ENCODE measurements at regions not wholly inside any gene's neighbourhood (a gene's known extent, or its start where the extent isn't known, plus 50 kb on each side); places are given as distances from the start of the nearest gene placed in this dataset.

DNA sequence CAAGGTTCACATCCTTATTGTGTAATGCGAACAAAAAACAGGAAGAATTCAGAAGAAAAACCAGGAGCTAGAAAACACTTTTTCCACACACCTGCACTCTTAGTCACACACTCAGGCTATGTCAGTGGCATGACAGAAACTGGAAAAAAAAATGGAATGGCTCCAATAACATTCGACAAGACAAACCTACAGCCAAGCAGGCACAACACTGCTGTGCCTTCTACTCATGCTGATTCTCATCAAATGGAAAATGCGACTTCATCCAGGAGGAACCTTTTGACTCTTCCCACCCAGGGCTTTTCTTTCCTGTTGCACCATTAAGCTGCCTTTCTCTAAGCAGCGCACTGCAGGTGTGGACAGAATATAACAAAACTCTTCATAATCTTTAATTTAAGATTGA, 163.2 kb upstream of the BTBD3 start:
- Histone ChIP-seq H2AK5ac (ENCODE audit: low read depth, low read length) (no peak overlapping the region), H4K91ac (replicated peaks; ENCODE audit: insufficient read length, low read length) (no peak overlapping the region), H3K4me2 (ENCODE audit: insufficient read depth in 1 of 2, low read depth in 2 of 2, low read length in 2 of 2) (no peak overlapping the region), H3K79me2 (ENCODE audit: control insufficient read depth in 1 of 2, insufficient read depth in 2 of 2, low read length in 2 of 2) (no peaks in the 10 kb centered on the region), H2BK120ac (replicated peaks; ENCODE audit: low read depth, low read length) (no peak overlapping the region), H3K27me3 (replicated peaks in 1 of 4; ENCODE audit: control insufficient read depth in 3 of 4, extremely low read depth in 1 of 4, insufficient read depth in 3 of 4, low read length in 3 of 4) (no peaks in the 10 kb centered on the region), H3K4ac (replicated peaks; ENCODE audit: insufficient read length, low read depth, low read length) (no peak overlapping the region), H3K14ac (ENCODE audit: insufficient read length) (no peak overlapping the region), H3K18ac (ENCODE audit: extremely low read depth, low read length) (no peak overlapping the region), H4K20me1 (replicated peaks in 1 of 2; ENCODE audit: control insufficient read depth in 1 of 2, insufficient read depth in 2 of 2, low read length in 2 of 2) (no peaks in the 10 kb centered on the region), H3K36me3 (ENCODE audit: control insufficient read depth in 2 of 4, insufficient read depth in 4 of 4, low read length in 3 of 4) (no peaks in the 10 kb centered on the region), H3K23ac (ENCODE audit: insufficient read length) (no peak overlapping the region), H3K4me3 (ENCODE audit: extremely low read depth in 1 of 4, insufficient read depth in 2 of 4, low read depth in 3 of 4, low read length in 4 of 4) (no peak overlapping the region), H4K8ac (ENCODE audit: extremely low read depth, insufficient read depth, low read length) (no peak overlapping the region), H3K79me1 (ENCODE audit: low read depth, low read length) (no peaks in the 10 kb centered on the region), H3K56ac (replicated peaks; ENCODE audit: insufficient read length, low read depth, low read length) (no peak overlapping the region), H3K9me3 (ENCODE audit: insufficient read depth in 2 of 2, low read depth in 1 of 2, low read length in 1 of 2) (no peaks in the 10 kb centered on the region), H3K23me2 (ENCODE audit: low read depth, low read length) (no peaks in the 10 kb centered on the region), H2BK12ac (ENCODE audit: low read depth, low read length) (no peak overlapping the region), H2BK15ac (ENCODE audit: low read length) (no peak overlapping the region), H2BK20ac (ENCODE audit: low read length) (no peak overlapping the region), H4K5ac (ENCODE audit: insufficient read length, low read depth, low read length) (no peak overlapping the region), H3K4me1 (replicated peaks in 1 of 4; ENCODE audit: control insufficient read depth in 3 of 4, insufficient read depth in 4 of 4, low read length in 3 of 4) (peaks cover 0 to 3% (median 1%) of the 10 kb centered on the region in 4 experiments; a peak in 2 of 7 replicates), H2BK5ac (ENCODE audit: low read depth, low read length) (no peak overlapping the region), H2AFZ (ENCODE audit: low read length) (no peak overlapping the region), H3K27ac (ENCODE audit: low read depth, low read length) (no peak overlapping the region), H3K9ac (replicated peaks in 1 of 4; ENCODE audit: extremely low read depth in 1 of 4, low read depth in 3 of 4, low read length in 3 of 4) (no peak overlapping the region)
- ChIA-PET POLR2A (ENCODE audit: partially characterized antibody) (no interaction called here), CTCF (ENCODE audit: partially characterized antibody) (interaction anchor here (1.0 kb wide), 1 partner anchor 12 kb away, joined by 5 read pairs; no protein-coding TSS in a partner anchor)
- TF ChIP-seq GABPA (IDR thresholded peaks at IDR 0.05; ENCODE audit: borderline replicate concordance, insufficient read depth, low read length) (no peak), TEAD4 (IDR thresholded peaks at IDR 0.05; ENCODE audit: low read depth, low read length) (no peak), RFX5 (IDR thresholded peaks at IDR 0.05; ENCODE audit: borderline replicate concordance, low read depth, low read length) (no peak), CTBP2 (IDR thresholded peaks at IDR 0.05; ENCODE audit: borderline replicate concordance, insufficient read depth, insufficient read length, low read length) (no peak), PHF8 (conservative IDR thresholded peaks at IDR 0.05; ENCODE audit: low read depth, low read length) (no peak), CHD1 (IDR thresholded peaks at IDR 0.05; ENCODE audit: low read depth, low read length) (no peak), SIN3A (conservative IDR thresholded peaks at IDR 0.05 in 1 of 2, IDR thresholded peaks at IDR 0.05 in 1 of 2; ENCODE audit: low read depth in 1 of 2, low read length in 2 of 2) (no peak), SAP30 (IDR thresholded peaks at IDR 0.05; ENCODE audit: insufficient read depth, insufficient replicate concordance, low read length) (no peak), TBP (IDR thresholded peaks at IDR 0.05; ENCODE audit: low read depth, low read length) (no peak)
- TF ChIP-seq, protein P1, sequence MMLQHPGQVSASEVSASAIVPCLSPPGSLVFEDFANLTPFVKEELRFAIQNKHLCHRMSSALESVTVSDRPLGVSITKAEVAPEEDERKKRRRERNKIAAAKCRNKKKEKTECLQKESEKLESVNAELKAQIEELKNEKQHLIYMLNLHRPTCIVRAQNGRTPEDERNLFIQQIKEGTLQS (IDR thresholded peaks at IDR 0.05; ENCODE audit: insufficient read depth, low read depth, low read length) = no peak
- TF ChIP-seq, protein P2, sequence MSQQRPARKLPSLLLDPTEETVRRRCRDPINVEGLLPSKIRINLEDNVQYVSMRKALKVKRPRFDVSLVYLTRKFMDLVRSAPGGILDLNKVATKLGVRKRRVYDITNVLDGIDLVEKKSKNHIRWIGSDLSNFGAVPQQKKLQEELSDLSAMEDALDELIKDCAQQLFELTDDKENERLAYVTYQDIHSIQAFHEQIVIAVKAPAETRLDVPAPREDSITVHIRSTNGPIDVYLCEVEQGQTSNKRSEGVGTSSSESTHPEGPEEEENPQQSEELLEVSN (IDR thresholded peaks at IDR 0.05) = no peak
- no peak for FAIRE-seq
- no peak for DNase-seq (ENCODE audit: low read depth in 1 of 2, low spot score in 2 of 2)
- WGBS, 2 experiments (ENCODE audit: extremely low coverage in 1 of 2, insufficient coverage in 1 of 2, insufficient read length in 1 of 2, insufficient replicate concordance in 2 of 2, low coverage in 1 of 2, low lambda C conversion rate in 2 of 2, missing lambda C conversion rate in 1 of 2) = 78% methylated on average over 4 of the region's 4 CpGs; no CpG with 5 or more reads in 1 of the 2 experiments

All from H1 (cell line).